ENCODE measurements at regions not wholly inside any gene's neighbourhood (a gene's known extent, or its start where the extent isn't known, plus 50 kb on each side); places are given as distances from the start of the nearest gene placed in this dataset.
"Not testable (repeated sequence)": the region's sequence is repeated elsewhere in the genome, so short reads cannot be mapped to it uniquely, and the experiment has no call there.

- DNase-seq = no peak
Observed at GRCh38 chr11:41714101-41714500, 254.6 kb upstream of the LRRC4C start.

- DNase-seq = no peak
Observed at GRCh38 chr11:41716862-41717261, 257.4 kb upstream of the LRRC4C start.

- no peak for DNase-seq
Observed at GRCh38 chr11:41720761-41721160, 261.3 kb upstream of the LRRC4C start.

- DNase-seq = not testable (repeated sequence)
Observed at GRCh38 chr11:41728161-41728560, 268.7 kb upstream of the LRRC4C start.

GRCh38 chr11:41775296-41775695 lies 315.8 kb upstream of the LRRC4C start:
- no peak for DNase-seq

GRCh38 chr11:41779401-41779960 lies 320.0 kb upstream of the LRRC4C start:
- no peak for DNase-seq

GRCh38 chr11:41781441-41781840 lies 322.0 kb upstream of the LRRC4C start:
- no peak for DNase-seq

GRCh38 chr11:41784513-41785335 lies 325.3 kb upstream of the LRRC4C start:
- no peak for DNase-seq

- no peak for DNase-seq
Observed at GRCh38 chr11:41786087-41786486, 326.6 kb upstream of the LRRC4C start.

GRCh38 chr11:41788177-41788576 lies 328.7 kb upstream of the LRRC4C start:
- no peak for DNase-seq

- no peak for DNase-seq
Observed at GRCh38 chr11:41789376-41789775, 329.9 kb upstream of the LRRC4C start.

- no peak for DNase-seq
Observed at GRCh38 chr11:41795004-41795403, 335.6 kb upstream of the LRRC4C start.

GRCh38 chr11:41799754-41800153 lies 340.3 kb upstream of the LRRC4C start:
- DNase-seq = no peak

- no peak for DNase-seq
Observed at GRCh38 chr11:41803895-41804294, 344.4 kb upstream of the LRRC4C start.

- DNase-seq = no peak
Observed at GRCh38 chr11:41816396-41816795, 356.9 kb upstream of the LRRC4C start.

- not testable (repeated sequence) for DNase-seq
Observed at GRCh38 chr11:41824287-41824686, 364.8 kb upstream of the LRRC4C start.

GRCh38 chr11:41826085-41826484 lies 366.6 kb upstream of the LRRC4C start:
- DNase-seq = no peak

- DNase-seq = no peak
Observed at GRCh38 chr11:41836431-41836830, 377.0 kb upstream of the LRRC4C start.

GRCh38 chr11:41842673-41843072 lies 383.2 kb upstream of the LRRC4C start:
- DNase-seq = no peak

- DNase-seq = no peak
Observed at GRCh38 chr11:41845066-41845465, 385.6 kb upstream of the LRRC4C start.

- DNase-seq = no peak
Observed at GRCh38 chr11:41848349-41848748, 388.9 kb upstream of the LRRC4C start.

GRCh38 chr11:41849250-41849649 lies 389.8 kb upstream of the LRRC4C start:
- DNase-seq = no peak

- DNase-seq = no peak
Observed at GRCh38 chr11:41851743-41852142, 392.3 kb upstream of the LRRC4C start.

GRCh38 chr11:41861838-41862237 lies 402.4 kb upstream of the LRRC4C start:
- no peak for DNase-seq

- no peak for DNase-seq
Observed at GRCh38 chr11:41866525-41866924, 407.1 kb upstream of the LRRC4C start.
